SKM-1 treated with dmso at 0.1 percent for 144 hours (cell line): ENCODE measurements at regions not wholly inside any gene's neighbourhood (a gene's known extent, or its start where the extent isn't known, plus 50 kb on each side); places are given as distances from the start of the nearest gene placed in this dataset.
A peak's percentile ranks its signal among the peaks of the same experiment; 100 is the strongest.
"Not testable (repeated sequence)": the region's sequence is repeated elsewhere in the genome, so short reads cannot be mapped to it uniquely, and the experiment has no call there.

Experiments used
- DNase-seq: peaks from one replicate; lab custom pipeline; 2025; ENCODE audit not compliant: unreplicated experiment; lab: John Stamatoyannopoulos, UW

DNA sequence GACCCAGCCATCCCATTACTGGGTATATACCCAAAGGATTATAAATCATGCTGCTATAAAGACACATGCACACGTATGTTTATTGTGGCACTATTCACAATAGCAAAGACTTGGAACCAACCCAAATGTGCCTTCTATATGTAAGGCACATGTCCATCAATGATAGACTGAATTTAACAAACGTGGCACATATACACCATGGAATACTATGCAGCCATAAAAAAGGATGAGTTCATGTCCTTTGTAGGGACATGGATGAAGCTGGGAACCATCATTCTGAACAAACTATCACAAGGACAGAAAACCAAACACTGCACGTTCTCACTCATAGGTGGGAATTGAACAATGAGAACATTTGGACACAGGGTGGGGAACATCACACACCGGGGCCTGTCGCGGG, 92.1 kb downstream of the TRIM27 start:
- DNase-seq, result not testable (repeated sequence)

DNA sequence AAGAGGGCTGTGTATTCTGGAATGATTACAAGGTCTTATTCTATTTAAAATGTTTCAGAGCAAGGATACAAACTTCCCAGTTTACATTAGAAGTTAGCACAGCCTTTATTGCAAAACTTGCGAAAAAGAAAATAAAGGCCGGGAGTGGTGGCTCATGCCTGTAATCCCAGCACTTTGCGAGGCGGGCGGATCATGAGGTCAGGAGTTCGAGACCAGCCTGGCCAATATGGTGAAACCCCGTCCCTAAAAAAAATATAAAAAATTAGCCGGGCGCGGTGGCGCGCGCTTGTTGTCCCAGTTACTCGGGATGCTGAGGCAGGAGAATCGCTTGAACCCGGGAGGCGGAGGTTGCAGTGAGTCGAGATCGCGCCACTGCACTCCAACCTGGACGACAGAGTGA, 87.1 kb downstream of the TRIM27 start:
- not testable (repeated sequence) for DNase-seq

DNA sequence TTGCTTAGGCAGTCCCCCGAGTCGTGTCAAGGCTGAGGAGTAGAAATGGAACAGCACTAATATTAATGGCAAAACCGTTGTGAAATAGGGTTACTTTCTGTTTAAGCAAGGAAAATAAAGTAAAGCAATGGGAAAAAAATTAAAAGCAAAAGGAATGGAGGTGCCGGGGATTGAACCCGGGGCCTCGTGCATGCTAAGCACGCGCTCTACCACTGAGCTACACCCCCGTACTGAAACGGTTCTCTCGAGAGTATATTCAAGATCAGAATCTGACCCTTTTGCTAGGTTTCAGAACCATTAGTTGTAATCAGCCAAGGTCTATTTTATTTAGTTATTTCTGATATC, 85.5 kb downstream of the TRIM27 start:
- peak; percentile 68 for DNase-seq

DNA sequence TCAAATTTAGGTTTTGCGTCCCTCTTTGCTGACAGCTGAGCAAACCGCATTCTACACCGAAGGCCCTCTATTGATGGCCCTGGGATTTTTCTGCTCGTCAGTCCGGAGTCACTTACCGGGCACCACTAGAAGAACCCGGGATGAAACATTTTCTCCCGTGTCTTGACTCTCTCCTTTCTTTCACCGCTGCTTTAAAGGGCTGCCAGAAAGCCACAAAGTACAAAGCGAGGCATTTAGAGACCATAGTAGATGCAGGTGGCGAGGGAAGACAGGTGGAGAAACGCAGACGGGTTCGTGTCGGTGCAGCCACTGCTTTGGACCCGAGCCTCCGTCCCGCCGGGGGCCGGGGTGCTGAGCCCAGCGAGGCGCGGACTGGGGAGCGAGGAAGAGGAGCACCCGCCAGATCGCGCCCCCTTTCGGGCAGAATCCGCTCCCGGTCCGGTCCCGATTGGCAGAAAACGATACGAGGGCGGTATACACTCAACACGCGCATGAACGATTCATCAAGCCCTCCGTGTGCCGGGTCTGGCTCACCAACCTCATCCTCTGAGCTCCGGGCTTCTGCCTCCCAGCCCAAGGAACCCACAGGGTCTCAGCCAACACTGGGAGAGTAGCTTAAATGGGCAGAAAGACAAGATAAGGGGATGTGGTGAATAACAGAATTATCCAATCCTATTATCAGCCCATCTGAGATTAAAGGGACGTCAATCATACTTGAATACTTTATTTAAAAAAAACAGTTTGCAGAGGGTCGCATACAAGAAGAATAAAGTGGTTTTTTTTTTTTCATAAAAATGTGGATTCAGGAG, 84.9 kb downstream of the TRIM27 start:
- DNase-seq, result peak; percentile 78

DNA sequence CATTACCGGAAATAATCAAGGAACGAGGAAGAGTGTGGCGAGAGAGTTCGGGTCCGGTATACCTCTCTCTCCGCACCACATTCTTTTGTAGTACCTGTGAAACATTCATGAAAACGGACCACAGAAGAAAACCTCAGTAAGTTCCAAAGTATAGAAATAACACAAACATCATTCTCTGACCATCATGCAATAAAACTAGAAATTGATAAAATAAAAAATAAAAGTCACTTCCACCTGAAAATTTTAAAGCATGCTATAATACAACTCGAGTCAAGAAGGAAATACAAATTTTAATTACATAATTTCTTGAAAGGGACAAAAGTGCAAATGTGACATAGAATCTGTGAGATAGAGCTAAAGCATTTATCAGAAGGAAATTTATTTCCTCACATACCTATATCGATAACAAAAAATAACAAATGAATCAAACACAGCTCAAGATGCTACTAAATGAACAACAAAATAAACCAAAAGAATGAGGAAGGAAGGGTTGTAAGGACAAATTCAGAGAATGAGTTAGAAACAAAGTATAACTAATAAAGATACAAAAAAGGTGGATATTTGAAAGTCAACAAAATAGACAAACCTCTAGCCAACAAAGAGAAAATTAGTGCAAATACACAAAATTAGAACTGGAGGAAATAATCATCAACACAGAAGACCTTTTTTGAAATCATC, 84.2 kb downstream of the TRIM27 start:
- no peak for DNase-seq

DNA sequence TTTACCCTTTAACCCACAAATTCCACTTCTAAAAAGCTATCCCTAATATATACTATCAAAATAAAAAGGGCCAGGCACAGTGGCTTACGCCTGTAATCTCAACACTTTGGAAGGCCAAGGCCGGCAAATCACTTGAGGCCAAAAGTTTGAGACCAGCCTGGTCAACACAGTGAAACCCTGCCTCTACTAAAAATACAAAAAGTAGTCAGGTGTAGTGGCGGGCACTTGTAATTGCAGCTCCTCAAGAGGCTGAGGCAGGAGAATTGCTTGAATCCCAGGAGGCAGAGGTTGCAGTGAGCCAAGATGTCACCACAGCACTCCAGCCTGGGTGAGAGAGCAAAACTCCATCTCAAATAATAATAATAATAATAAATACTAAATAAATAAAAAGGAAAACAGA, 82.5 kb downstream of the TRIM27 start:
- DNase-seq, result peak; percentile 19

DNA sequence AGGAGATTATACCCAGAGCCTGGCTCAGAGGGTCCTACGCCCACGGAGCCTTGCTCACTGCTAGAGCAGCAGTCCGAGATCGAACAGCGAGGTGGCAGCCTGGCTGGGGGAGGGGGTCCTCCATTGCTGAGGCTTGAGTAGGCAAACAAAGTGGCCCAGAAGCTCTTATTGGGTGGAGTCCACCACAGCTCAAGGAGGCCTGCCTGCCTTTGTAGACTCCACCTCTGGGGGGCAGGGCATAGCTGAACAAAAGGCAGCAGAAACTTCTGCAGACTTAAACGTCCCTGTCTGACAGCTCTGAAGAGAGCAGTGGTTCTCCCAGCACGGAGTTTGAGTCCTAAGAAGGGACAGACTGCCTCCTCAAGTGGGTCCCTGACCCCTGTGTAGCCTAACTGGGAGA, 75.0 kb downstream of the TRIM27 start:
- DNase-seq, result peak; percentile 31
